Activated CD4-positive, alpha-beta T cell treated with anti-CD3 and anti-CD28 coated beads, Interleukin-2, Interleukin-4, amounts not matched to agents 100 ng/mL and 50 ng/mL, durations not matched to agents 16 hours and 8 hours (primary cell): ENCODE measurements at regions not wholly inside any gene's neighbourhood (a gene's known extent, or its start where the extent isn't known, plus 50 kb on each side); places are given as distances from the start of the nearest gene placed in this dataset.
"Not testable (repeated sequence)": the region's sequence is repeated elsewhere in the genome, so short reads cannot be mapped to it uniquely, and the experiment has no call there.

Experiments
- DNase-seq: peaks from one replicate; pipeline ENCODE4 v3.0.0-alpha.2; 2020; ENCODE audit warnings: low spot score

DNA sequence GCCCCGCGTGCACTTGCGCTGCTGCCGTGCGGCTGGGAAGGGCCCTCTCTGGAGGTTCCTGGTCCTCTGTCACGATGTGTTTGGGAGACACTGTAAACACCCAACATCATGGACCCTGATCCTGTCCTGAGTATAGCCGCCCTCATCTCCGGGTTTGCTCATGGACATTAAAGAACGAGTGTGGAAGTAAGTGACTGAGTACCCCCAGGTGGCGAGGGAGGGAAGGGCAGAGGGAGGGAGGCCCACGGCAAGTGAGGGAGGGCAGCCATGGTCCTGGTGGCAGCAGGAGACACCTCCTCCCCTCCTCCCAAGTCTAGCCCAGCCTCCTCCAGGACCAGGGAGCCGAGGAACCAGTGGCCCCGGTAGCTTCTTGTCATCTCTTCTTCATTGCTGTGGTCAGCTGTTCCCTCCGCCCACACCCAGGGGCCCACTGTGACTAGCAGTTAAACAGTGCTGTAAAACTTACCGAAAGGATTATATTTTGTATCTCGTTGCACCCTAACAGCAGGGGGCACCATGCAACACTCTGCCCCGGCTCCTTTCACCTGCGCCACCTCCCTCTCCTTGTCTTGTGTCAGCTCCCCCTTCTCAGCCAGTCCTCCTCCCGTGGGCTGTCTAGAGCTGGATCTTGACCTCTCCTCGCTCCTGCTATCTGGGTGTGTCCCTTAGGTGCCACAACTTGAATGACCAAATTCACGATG, 566.5 kb upstream of the B3GAT1 start:
- no peak for DNase-seq

DNA sequence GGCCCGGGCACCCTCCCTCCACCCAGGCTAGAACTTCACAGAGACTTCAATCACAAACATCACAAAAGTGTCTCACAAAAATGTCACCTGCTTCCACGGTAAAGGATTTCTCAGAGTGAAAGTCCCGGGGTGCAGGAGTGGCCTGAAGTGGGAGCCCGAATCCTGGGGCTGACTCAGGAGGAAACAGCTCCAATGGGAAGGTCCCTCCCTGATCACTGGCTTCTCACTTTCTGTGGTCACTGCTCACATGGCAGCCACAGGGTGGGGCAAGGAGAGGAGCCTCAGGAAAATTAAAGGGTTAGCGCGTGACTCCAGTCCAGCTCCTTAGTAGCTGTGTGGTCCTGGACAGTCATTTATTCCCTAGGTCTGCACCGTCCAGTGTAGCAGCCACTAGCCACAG, 564.5 kb upstream of the B3GAT1 start:
- no peak for DNase-seq

DNA sequence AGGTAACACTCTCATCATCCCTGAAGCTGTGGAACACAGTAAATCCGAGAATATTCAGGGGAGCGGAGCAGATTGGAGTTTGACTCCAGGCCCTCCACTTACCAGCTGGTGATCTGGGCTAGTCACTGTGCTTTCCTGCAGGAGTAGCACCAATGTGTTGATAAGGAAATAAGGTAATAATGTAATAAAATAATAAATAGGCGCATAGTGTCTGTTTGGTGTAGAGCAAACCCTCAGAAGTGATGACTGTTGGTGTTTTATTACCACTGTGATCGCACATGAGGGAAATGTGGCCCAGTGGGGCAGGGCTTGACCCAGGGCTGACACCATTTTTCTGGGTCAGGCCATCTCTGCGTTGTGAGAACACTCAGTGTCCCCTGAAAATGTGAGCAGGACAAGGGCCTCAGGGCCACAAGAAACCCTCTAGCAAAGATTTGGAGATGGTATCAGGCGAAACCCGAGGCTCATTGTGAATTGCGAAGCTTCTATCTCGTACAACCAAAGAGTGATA, 563.9 kb upstream of the B3GAT1 start:
- no peak for DNase-seq

DNA sequence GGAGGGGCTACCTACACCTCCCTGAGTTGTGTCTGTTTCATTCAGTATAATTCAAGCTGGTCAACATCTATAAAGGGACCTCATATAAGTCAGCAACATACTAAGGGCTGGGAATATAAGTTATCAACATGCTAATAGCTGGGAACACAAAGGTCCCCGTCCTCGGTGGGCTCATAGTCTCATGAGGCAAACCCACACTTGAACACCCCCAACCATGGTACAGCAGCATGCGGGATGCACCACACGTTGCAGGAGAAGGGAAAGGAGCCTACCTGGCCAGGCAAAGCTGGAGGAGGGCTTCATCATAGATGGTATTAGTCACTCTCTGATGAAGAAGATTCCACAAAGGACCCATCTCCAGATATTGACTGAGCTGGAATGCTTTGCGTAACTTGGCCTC, 561.8 kb upstream of the B3GAT1 start:
- no peak for DNase-seq

DNA sequence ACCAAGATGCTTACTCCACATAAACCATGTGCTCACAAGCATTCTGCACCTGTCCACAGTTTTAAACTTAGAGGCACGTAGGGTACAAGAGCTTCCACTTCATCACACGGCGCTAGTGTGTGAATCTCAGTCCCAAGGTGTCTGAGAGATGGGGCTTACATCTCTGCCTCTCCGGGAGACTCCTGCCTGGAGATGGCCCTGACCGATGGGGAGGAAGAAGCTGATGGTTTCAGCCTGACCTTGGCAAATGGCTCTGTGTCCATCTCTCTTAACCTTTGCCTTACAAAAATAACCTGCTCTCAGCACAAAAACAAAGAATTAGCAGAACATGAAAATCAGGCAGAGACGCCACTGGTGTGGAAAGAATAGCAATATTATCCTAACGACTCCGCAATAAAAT, 559.3 kb upstream of the B3GAT1 start:
- DNase-seq, result no peak

DNA sequence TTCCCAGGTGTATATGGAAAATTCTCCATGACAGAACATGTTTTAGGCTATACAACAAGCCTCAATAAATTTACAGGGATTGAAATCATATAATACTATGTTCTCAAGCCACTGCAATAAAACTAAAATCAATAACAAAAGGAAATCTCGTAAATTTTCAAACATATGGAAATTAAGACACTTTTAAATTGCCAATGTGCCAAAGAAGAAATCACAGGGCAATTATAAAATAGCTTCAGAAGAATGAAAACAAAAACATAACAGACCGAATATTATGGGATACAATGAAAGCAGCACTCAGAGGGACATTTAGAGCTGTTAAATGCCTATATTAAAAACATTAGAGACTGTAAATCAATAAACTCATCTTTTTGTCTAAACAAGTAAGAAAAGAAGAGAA, 555.7 kb upstream of the B3GAT1 start:
- no peak for DNase-seq

DNA sequence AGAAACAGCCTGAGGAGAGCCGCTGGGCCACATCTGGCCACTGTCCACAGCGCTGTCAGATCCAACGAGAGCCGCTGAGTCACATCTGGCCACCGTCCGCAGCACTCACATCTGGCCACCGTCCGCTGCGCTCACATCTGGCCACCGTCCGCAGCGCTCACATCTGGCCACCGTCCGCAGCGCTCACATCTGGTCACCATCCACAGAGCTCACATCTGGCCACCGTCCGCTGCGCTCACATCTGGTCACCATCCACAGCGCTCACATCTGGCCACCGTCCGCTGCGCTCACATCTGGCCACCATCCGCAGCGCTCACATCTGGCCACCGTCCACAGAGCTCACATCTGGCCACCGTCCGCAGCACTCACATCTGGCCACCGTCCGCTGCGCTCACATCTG, 549.3 kb upstream of the B3GAT1 start:
- not testable (repeated sequence) for DNase-seq

DNA sequence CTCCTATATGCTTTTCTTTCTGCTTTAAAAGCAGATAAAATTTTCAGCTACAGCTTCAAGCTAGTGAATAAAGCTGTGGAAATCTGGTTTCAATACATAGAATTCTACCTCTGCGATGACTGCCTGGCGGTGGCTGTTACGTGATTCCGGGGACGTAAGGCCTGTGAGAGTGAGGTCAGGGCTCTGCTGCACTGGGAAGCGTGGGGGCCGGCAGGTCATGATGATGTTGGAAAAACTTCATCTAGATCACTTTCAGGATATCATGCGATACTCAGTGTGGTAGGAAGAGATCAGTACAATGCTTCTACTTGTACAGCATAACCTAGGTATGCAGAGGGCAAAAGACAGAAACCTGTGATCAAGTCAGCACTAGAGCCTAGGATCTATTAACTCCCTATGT, 546.8 kb upstream of the B3GAT1 start:
- DNase-seq, result no peak

DNA sequence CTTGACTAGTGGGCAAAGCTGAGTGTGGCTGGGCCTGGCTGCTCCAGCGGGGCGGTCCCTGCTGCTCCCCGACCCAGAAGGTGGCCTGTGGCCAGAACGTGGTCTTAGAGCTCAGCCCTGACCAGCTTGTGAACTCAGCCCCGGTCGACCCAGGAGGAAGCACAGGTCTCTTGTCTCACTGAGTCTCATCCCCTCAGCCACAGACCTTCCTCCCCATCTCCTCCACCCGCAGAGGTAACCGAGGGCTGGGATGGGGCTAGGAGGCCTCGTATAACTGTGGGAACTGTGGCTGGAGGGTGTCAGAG, 546.2 kb upstream of the B3GAT1 start:
- no peak for DNase-seq

DNA sequence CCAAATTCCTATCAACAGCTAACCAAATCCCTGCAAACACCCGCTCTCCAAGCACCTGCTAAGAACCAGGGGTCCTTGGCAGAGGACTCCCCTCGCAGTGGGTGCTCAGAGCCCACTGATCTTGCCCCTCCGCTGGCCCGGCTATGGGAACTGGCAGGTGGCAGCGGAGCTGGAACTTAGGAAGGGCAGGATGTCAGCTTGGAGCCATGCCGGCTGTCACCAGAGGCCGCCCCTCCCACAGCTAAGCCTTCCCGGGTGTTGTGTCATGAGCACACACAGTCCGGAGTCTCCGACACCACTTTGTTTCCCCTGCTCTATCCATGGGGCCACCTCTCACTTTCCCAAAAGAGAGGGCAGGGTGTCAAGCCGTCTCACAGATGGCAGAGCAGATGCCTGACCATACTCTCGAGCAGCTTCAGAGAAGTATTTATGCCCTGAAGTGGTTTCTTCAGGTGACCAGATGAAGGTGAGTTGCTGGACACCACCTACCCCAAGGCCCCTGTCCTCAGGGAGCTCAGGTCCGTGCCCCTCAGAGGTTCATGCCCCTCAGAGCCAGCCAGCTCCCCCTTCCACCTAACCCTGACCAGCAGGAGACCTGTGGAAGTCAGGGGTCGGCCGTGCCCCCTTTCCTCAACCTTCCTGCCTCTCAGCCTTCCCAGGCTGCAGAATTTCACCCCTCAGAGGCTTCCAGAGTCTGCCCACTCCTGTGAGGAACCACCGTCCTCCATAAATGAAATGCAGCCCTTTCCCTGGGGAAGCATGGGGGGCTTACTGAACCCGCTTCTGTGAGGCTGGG, 545.7 kb upstream of the B3GAT1 start:
- DNase-seq, result no peak

DNA sequence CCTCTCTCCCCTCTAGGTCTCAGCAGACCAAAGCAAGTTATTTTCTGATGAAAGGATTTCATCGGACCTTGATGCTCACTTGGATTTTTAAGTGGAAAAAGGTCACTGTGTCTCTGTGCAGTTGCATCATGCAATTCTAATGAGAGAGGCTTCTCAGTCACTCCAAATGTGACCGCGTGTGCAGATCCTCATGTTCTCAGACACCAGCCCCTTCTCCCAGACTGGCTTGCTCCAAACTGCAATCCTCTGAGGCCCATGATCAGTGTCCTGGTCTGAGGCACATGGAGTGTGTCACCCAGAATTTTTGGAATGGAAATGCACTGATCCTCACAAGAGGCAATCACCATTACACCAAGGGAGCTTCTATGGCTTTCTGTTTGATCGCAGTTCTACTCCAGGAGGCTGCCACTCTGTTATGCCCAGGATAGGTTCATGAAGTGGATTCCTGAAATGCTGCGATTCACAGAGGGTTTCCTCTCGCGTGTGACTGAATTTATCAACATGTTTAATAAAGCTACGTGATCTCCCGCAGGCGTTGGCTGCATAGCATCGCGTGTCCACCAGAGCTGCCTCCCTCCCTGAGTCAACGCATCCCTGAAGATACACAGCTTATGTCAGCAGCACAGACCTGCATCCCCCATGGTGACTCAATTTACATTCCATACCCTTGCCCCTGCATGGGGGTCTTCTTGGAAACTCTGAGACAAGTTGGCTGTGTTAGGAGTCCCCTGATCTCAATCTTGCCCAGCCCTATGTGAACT, 544.6 kb upstream of the B3GAT1 start:
- DNase-seq, result no peak

DNA sequence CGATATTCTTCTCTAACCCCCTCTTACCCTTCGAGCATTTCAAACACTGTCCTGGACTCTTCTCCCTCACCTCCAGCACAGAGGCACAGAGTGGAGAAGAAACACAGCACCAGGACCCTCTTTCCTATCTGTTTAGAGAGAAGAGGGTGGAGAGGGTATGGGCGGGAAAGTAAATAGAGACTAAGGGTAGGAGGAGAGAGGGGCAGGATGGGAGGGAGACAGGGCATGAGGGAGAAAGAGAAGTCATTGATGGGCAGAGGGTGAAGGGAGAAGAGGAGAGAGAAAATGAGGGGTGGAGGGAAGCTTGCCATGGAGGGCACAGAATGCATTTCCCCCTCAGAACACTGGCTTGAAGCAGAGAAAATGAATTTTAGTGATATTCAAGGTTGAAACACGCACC, 543.9 kb upstream of the B3GAT1 start:
- DNase-seq, result not testable (repeated sequence)

DNA sequence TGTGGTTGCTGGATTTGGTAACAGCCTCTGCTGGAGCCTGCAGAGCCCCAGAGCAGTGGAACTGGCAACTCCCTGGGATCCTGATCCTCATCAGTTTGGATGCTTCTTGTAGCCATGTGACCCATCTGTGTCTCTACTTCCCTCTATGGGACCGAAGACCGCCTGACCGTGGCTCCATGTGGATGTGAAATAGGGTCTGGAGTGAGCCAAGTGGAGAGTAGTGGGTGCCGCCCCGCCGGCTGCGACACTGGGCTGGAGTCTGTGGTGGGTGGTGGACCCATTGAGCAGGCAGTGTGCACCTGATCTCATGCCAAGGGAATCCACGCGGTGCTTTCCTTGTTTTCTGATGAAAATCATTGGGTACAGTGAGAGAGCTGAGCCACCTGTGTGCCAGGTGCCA, 543.2 kb upstream of the B3GAT1 start:
- no peak for DNase-seq

DNA sequence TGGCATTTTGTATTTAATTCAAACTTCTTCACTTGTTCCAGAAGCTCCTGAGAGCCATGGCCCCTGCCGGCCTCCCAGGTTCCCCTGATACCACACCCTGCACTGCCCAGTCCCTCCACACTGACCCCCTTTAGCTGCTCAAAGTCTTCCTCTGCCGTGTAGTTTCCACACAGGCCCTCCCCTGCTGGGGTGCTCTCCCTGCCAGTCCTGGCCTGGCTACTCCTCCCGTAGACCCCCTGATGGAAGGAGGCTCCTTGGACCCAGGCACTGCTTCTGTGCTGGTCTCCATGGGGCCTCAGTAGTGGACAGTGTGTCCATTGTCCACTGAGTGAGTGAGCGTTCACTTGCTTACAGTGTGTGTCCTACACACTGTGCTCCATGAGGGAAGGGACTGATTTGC, 542.4 kb upstream of the B3GAT1 start:
- DNase-seq, result not testable (repeated sequence)

DNA sequence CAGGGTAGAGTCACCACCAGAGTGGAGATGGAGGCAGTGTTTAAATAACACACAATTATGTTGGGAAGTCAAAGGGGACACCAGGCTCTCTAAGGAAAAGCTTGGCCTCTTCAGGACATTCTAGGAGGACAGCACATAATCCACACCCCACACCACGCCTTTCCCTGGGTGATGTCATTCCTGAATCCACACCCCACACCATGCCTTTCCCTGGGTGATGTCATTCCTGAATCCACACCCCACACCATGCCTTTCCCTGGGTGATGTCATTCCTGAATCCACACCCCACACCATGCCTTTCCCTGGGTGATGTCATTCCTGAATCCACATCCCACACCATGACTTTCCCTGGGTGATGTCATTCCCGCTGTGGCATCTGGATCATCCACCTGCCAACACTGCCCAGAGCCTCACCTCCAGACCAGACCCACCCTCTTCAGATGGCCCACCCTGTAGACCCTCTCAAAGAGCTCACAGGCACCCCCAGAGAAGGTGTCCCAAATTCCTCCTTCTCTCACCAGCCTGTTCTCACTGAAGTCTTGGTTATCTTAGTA, 541.5 kb upstream of the B3GAT1 start:
- DNase-seq, result not testable (repeated sequence)

DNA sequence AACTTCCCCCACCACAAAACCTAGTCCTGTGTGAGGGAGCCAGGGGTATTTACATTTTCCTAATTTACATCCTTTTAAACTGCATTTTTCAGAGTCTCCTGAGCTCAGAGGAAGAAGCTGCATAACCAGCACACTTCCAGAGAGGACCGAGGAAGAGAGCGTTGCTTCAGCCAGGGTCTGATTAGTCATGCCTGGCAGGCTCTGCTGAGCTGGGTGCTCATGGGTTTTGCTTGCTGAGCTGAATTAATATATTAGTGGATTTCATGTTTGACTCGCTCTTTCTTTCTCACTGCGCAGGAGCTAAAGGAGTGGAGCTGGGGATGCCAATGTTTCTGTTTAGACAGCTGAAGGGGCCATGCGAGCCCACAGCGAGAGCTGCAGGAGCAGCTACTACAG, 539.3 kb upstream of the B3GAT1 start:
- DNase-seq, result no peak

DNA sequence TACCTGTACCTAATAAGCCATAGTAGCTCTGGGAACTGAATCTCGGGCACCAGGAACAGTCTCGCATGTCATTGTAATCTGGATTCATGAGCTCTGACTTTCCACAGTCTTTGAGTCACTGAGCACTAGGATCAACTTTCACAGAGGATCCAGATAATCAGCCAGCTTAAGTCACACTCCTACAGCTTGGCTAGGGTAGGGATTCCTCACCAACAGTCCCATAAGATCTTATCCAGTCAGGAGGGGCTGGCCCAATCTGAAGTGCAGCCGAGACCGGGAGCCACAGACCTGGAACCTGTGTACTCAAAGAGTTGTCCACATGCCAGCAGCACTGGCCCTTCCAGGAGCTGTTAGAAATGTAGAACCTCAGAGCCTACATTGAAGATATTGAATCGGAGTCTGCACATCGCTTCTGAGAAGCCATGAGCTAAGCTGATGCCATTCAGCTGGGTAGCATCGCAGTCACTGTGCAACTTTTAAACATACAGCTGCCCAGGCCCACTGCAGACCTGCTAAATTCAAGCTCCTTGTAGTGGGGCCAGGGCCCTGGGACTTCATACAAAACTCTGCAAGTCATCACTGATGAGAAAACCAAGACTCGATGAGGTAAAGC, 538.8 kb upstream of the B3GAT1 start:
- DNase-seq, result no peak

DNA sequence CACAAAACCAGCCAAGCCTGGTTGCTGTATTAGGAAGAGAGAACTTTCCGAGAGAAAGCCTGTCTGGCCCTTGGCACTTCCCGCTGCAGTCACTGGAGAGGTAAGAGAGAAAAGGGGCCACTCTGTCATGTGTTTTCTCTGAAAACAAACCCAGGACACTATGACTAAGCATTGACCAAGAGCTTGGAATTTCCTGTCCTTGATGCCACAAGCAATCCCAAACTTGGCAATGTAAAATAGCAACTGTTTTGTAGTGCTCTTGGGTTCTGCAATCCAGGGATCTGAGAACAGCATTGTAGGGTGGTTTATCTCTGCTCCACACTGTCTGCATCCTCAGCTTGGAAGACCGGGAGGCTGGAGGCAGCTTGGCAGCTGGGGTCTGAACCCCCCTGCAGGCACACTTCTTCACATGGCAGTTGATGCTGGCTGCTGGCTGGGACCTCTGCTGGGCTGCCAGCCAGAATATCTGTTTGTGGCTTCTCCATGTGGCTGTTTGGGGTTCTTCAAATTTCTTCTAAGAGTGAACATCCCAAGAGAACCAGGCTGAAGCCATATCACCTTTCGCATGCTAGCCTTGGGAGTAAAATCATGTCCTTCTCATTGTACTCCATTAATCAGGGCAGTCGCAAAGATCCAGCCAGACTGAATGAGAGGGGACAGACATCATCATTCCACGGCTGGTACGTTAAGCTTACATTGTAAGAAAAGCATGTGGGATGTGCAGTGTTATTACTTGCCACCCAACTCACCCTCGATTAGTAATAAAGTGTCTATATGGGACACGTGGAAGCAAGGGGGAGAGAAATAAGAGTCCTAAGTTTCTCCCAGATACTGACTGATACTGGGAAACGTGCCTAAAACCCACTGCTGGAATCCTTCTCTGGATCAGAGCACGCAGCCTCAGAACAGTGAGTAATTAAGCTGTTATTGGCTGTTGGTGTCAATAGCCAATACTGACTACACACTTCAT, 537.4 kb upstream of the B3GAT1 start:
- DNase-seq, result no peak

DNA sequence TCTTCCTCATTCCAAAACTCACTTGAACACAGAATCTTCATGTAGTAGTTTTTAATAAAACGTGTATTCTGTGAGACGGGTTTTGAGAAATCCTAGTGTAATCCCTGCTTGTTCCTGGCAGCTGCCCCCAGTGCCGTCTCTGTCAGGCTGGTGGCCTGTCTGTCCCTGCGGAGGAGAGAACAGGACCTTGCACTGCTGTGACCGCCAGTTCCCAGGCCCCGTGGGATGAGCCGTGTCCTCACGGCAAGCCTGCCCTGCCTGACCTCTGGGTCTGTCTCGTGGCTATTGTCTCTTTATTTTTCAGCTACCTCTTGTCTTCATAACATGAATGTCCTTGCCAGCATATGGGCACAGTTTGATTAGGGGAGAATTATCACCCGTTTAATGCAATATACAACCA, 535.5 kb upstream of the B3GAT1 start:
- DNase-seq, result no peak

DNA sequence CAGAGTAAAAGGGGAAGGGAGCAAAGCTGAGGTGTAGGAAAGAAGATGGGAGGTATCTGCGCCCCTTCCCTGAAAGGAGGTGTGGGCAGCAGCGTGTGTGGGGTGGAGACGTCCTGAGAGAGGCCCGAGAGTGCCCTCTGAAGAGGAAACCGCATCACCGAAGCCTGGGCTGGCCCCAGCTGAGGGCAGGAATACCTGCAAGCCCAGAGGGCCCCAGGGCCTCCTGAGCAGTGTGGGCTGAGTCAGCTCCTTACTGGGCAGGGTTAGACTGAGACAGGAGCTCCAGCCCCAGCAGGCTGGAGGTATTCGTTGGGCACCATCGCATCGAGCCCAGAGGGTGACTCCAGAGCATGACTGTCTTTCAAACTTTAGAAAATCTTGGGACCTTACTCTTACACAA, 534.0 kb upstream of the B3GAT1 start:
- DNase-seq, result no peak

DNA sequence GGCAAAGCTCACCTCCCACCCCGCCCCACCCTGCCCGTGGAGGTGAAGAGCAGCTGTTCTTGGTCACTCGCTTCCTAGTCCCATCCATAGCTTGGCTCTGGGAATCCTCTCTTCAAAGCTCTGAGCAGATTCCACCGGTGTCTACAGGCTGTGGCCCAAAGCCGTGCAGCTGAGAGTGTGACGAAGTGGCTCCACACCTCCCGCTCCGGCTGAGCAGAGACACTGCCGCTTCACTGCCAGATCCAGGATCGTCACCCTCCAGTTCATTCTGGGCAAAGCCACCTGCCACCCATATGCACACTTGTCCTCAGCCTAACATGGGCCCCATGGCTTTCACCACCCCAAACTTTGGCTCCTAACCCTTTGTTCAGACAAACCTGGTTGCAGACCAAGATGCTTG, 532.9 kb upstream of the B3GAT1 start:
- no peak for DNase-seq
